GM21526 (cell line): ENCODE measurements at regions not wholly inside any gene's neighbourhood (a gene's known extent, or its start where the extent isn't known, plus 50 kb on each side); places are given as distances from the start of the nearest gene placed in this dataset.

ENCODE experiments used
- ATAC-seq: cut with Tn5 transposase; IDR thresholded peaks from one replicate; pipeline ENCODE4 v1.9.1; 2021; ENCODE audit warnings: moderate library complexity; ENCODE audit not compliant: unreplicated experiment, low FRiP score

DNA sequence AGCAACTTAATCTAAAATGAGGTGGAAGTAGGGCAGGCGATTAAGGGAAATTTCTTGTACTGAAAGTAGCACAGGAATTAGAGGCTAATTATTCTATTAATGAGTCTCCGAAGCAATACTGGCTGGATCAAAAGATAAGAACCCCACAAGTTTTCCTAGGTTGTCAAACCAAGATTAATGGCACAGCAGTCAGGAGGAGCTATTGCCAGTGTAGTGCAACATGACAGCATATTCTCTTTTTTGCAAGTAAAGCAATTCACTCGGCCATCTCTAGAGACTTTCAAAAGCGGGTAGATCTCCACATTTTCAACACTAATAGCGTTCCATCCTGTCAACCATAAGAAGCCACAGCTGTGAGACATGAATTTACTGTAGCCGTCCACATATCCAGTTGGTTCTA is 81.2 kb downstream of the CYB561 start:
- ATAC-seq, result no peak

- no peak for ATAC-seq
Measured at GRCh38 chr17:63365366-63366240, 80.5 kb downstream of the CYB561 start.

DNA sequence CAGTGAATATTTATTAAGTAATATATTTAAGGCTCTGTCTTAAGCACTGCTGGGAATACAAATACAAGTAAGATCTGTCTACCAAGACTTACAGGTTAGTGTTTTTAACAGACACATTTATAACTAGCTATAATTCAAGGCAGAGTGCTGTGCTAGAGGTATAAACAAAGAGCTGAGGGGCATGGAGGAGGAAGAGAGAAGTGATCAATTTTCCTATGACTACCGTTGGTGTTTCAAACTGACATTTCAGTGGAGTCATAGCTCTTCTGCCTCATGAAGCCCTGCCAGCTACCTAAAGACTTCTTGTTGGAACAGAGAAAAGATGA is 79.9 kb downstream of the CYB561 start:
- no peak for ATAC-seq

DNA sequence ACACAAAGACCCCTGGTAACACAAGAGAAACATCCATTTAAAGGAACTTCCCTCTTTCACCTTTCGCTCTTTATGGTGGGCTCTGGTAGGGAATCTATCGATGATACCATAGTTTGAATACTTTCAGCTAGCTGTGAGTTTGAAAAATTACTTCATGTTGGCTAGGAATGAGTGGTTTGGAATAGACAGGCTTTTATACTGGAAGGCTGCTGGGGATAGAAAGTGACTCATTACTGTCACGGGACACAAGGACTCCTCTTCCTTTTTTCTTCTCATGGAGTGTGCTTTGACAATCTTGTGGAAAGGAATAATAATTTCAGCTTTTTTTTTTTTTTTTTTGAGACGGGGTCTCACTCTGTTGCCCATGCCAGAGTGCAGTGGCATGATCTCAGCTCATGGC is 76.9 kb downstream of the CYB561 start:
- ATAC-seq, result no peak

DNA sequence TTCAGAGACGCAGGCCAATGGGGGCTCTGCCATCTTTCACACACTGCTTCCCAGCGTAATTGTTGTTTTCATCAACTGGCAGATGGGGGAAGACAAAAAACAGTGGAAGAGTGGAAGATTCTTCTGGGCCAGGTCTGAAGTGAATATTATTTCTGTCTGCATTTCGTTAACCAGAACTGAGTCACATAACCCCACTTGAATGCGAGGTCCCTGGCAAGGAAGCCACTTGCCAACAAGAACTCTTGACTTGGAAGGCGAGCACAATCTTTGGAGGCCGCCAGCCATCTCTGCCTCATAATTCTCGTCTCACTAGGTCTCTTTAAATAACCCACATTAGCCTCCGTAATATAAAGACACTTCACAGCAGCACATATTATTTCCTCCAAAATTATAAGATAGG is 75.4 kb downstream of the CYB561 start:
- ATAC-seq, result no peak

DNA sequence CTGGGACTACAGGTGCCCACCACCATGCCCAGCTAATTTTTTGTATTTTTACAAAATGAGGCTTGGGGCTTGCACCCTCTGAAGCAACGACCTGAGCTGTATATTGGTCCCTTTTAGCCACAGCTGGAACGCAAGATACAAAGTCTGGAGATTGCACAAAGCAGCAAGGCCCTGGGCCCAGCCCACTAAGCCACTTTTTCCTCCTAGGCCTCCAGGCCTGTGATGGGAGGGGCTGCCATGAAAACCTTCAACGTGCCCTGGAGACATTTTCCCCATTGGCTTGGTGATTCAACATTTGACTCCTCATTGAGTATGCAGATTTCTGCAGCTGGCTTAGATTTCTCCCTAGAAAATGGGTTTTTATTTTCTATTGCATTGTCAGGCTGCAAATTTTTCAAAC is 69.2 kb downstream of the CYB561 start:
- no peak for ATAC-seq

DNA sequence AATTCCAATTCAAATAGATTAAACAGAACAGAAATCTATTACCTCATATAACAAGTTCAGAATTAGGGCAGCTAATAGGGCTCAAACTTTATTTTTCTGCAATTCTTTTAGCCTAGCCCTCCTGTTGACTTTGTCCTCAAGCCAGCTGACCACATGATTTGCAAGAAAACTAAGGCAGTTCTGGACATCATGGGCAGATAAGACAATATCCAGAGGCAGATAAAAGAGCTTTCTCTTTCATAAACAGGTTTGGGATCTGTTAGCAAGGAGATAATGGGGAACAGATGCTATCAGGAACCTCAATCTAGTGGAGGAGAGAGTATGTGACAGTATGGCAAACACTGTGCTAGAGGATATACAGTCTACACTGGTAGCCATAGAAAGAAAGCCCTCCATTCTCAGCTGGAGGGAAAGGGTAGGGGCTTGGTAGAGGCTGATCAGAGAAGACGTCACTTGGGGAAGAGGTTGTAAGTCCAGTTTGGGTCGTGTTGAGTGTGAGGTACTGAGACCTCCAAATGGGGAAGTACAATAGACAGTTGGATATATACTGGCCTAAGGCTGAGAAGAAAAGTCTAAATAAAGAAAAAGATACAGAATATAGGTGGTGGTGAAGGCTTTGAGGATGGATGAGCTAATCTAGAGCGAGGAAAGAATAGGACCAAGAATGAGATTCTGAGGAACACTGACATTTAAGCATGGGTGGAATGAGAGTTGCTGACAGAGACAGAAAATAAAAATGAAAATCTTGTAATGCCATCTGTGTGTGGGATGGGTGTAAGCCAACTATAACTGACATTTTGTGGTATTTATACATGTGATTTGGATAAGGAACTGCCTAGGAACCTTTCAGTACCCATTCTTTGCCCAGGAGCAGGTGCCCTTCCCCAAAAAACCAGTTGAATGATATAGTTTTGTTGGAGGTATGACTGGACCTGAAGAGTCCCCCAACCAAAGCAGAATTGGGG is 67.4 kb downstream of the CYB561 start:
- ATAC-seq, result no peak

- no peak for ATAC-seq
Measured at GRCh38 chr17:63379636-63380035, 66.5 kb downstream of the CYB561 start.

DNA sequence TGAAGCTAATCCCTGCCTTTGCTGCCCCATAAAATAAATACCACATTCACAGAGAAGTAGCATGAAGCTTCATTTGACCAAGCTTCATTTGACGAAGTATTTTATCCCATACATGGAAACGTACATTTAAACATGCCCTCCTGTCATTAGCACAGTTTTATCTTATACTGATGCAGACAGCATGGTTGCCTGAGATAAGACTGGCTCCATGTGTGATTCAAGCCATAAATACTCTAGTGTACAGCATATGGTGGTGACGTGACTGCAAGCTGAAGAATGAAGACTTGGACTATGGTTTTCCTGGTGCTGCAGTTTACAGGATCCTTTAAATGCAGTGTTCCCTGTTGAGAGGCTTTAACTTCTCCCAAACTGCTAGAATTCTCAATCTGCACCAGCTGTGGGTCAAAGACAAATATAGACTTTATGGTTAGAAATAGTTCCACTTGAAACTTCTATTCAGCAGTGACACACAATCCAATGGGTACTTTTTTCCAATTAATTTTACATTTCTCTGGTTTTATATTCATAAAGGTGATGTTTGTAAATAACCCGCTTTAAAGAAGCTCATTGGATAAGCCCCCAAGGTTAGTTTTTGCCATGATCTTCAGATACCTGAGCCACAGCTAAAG is 64.9 kb downstream of the CYB561 start:
- no peak for ATAC-seq

DNA sequence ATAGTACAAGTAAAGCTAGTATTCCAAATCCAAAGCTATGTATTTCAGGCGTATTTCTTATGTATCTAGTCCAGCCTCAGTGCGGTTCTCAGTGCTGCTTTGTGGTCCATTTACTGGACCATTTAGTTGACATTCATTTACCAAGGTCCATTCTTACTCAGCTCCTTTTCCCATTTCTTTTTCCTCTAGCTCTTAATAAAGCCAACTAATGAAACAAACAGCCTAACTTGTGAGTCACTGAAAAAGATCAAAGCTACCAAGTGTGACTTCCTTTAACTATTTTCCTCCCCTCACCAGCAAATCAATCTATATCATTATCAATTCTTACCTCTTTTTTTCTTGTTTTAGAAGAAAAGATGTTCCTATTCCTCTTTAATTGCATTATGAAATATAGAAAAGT is 64.0 kb downstream of the CYB561 start:
- no peak for ATAC-seq
